ENCODE measurements at regions not wholly inside any gene's neighbourhood (a gene's known extent, or its start where the extent isn't known, plus 50 kb on each side); places are given as distances from the start of the nearest gene placed in this dataset.

- TF ChIP-seq ZBTB11 (tag by site-specific recombination; conservative IDR thresholded peaks at IDR 0.05; ENCODE audit: low read depth): no peak
- TF ChIP-seq ZNF155 (tag by site-specific recombination; IDR thresholded peaks at IDR 0.05): no peak
- no peak for TF ChIP-seq SCRT2 (tag by site-specific recombination; IDR thresholded peaks at IDR 0.05)
- no peak for TF ChIP-seq SCRT1 (tag by site-specific recombination; IDR thresholded peaks at IDR 0.05; ENCODE audit: borderline replicate concordance)
- TF ChIP-seq ZBTB10 (tag by site-specific recombination; IDR thresholded peaks at IDR 0.05): no peak
- no peak for TF ChIP-seq ZBTB21 (tag by site-specific recombination; IDR thresholded peaks at IDR 0.05)
- no peak for TF ChIP-seq ZNF548 (tag by site-specific recombination; IDR thresholded peaks at IDR 0.05)
- no peak for TF ChIP-seq ZNF2 (tag by site-specific recombination; IDR thresholded peaks at IDR 0.05)
- no peak for TF ChIP-seq ZNF558 (tag by site-specific recombination; IDR thresholded peaks at IDR 0.05)
- TF ChIP-seq ZNF324 (tag by site-specific recombination; IDR thresholded peaks at IDR 0.05): no peak
- no peak for TF ChIP-seq ZNF692 (tag by site-specific recombination; IDR thresholded peaks at IDR 0.05)
- TF ChIP-seq WT1 (tag by site-specific recombination; IDR thresholded peaks at IDR 0.05): no peak
These were observed 50.5 kb upstream of the SPDEF start (continued) for GRCh38 chr6:34606477-34607265.
